Ovary (tissue), 3 donors: ENCODE measurements at regions not wholly inside any gene's neighbourhood (a gene's known extent, or its start where the extent isn't known, plus 50 kb on each side); places are given as distances from the start of the nearest gene placed in this dataset.

Experiments used
- EP300 ChIP-seq: sonication (generic); formaldehyde crosslinking; IDR thresholded peaks from one replicate; pipeline ENCODE4 v1.6.1; 2017; ENCODE audit warnings: antibody characterized with exemption
- POLR2A ChIP-seq: fragments of 450-650 bp; IDR thresholded peaks from one replicate; pipeline ENCODE4 v1.6.1; 2017; ENCODE audit warnings: antibody characterized with exemption, mild to moderate bottlenecking, moderate library complexity
- TF ChIP-seq, protein P1 (sequence below), 3 donors: fragments of 450-650 bp in 2 of 3; fragments of 200-600 bp in 1 of 3; IDR thresholded peaks; one replicate each; pipeline versions ENCODE4 v1.5.1 to v1.8.0; 2016 to 2022; ENCODE audit warnings: antibody characterized with exemption in 3 of 3, mild to moderate bottlenecking in 1 of 3
- donor health status: DM: no; HTN: no; CAD: no.

DNA sequence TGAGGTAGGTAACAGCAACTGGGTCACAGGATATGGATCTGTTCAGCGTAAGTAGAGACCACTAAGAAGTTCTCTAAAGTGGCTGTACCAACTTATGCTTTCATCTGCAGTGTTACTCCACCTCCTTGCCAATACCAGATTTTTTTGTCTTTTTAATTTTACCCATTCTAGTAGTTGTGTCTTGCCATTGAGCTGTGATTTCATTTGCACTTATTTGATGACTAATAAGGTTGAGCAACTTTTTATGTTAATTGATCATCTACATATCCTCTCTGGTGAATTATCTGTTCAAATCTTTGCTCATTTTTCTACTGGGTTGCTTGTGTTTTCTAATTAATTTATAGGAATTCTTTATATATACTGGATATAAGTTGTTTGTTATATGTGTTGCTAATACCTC is 82.9 kb downstream of the OGFRL1 start:
- TF ChIP-seq, protein P1, sequence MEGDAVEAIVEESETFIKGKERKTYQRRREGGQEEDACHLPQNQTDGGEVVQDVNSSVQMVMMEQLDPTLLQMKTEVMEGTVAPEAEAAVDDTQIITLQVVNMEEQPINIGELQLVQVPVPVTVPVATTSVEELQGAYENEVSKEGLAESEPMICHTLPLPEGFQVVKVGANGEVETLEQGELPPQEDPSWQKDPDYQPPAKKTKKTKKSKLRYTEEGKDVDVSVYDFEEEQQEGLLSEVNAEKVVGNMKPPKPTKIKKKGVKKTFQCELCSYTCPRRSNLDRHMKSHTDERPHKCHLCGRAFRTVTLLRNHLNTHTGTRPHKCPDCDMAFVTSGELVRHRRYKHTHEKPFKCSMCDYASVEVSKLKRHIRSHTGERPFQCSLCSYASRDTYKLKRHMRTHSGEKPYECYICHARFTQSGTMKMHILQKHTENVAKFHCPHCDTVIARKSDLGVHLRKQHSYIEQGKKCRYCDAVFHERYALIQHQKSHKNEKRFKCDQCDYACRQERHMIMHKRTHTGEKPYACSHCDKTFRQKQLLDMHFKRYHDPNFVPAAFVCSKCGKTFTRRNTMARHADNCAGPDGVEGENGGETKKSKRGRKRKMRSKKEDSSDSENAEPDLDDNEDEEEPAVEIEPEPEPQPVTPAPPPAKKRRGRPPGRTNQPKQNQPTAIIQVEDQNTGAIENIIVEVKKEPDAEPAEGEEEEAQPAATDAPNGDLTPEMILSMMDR (IDR thresholded peaks at IDR 0.05): no peak
- TF ChIP-seq POLR2A: no peak
- TF ChIP-seq EP300: no peak
